Panc1 (cell line): ENCODE measurements at regions not wholly inside any gene's neighbourhood (a gene's known extent, or its start where the extent isn't known, plus 50 kb on each side); places are given as distances from the start of the nearest gene placed in this dataset.
A peak's percentile ranks its signal among the peaks of the same experiment; 100 is the strongest.
"Not testable (repeated sequence)": the region's sequence is repeated elsewhere in the genome, so short reads cannot be mapped to it uniquely, and the experiment has no call there.

ENCODE experiments used
- ATAC-seq: fragments of 200-7000 bp; cut with Tn5 transposase; 2 replicates; pipeline ENCODE4 v1.9.1; 2020; ENCODE audit warnings: mild to moderate bottlenecking, moderate library complexity
- BruUV-seq: library from RNA; stranded (reverse); fragments of 400-500 nt; replicated peaks from 2 replicates; lab custom pipeline; 2021; lab: Mats Ljungman, UMichigan
- CTCF ChIA-PET: fragments of 300-600 bp; sonication (Branson Sonifier 250); formaldehyde crosslinking; loops from one replicate; lab custom pipeline; 2022; ENCODE audit warnings: antibody characterized with exemption; lab: Charles Lee
- POLR2A ChIA-PET: fragments of 300-600 bp; sonication (Branson Sonifier 250); formaldehyde crosslinking; loops from one replicate; lab custom pipeline; 2022; ENCODE audit warnings: antibody characterized with exemption; lab: Charles Lee
- DNase-seq: peaks from one replicate; pipeline ENCODE4 v3.0.0-alpha.2; 2010; ENCODE audit warnings: low read depth, low spot score
- H3K27ac ChIP-seq: 2 replicates; pipeline ENCODE4 v1.5.1; 2011; ENCODE audit warnings: mild to moderate bottlenecking, low read length, inconsistent platforms
- H3K27me3 ChIP-seq: fragments of 200-500 bp; sonication (Bioruptor generic); 2 replicates; pipeline ENCODE4 v1.6.0; 2014; ENCODE audit warnings: low read length, inconsistent platforms; ENCODE audit not compliant: control insufficient read depth, insufficient read depth
- H3K36me3 ChIP-seq: fragments of 200-500 bp; sonication (Bioruptor generic); 2 replicates; pipeline ENCODE4 v1.5.1; 2014; ENCODE audit warnings: inconsistent platforms, mild to moderate bottlenecking, low read length, moderate library complexity; ENCODE audit not compliant: control insufficient read depth, insufficient read depth
- H3K4me1 ChIP-seq: 2 replicates; pipeline ENCODE4 v1.5.1; 2011; ENCODE audit warnings: inconsistent platforms, mild to moderate bottlenecking, low read length, moderate library complexity; ENCODE audit not compliant: control insufficient read depth, insufficient read depth
- H3K4me3 ChIP-seq, 2 experiments: 2 replicates each; pipeline ENCODE4 v1.5.1; 2011 to 2012; ENCODE audit warnings: low read depth in 2 of 2, low read length in 2 of 2, mild to moderate bottlenecking in 2 of 2, inconsistent platforms in 1 of 2, moderate library complexity in 1 of 2
- H3K9me3 ChIP-seq: fragments of 200-500 bp; sonication (Bioruptor generic); 2 replicates; pipeline ENCODE4 v1.5.1; 2014; ENCODE audit warnings: low read depth, mild to moderate bottlenecking, inconsistent platforms, low read length, moderate library complexity; ENCODE audit not compliant: control insufficient read depth, insufficient read depth
- CTCF ChIP-seq: fragments of 450-650 bp; IDR thresholded peaks from 2 replicates; pipeline ENCODE4 v1.5.1; 2017; ENCODE audit warnings: mild to moderate bottlenecking
- POLR2AphosphoS5 ChIP-seq: IDR thresholded peaks from 2 replicates; pipeline ENCODE4 v1.6.1; 2012; ENCODE audit warnings: mild to moderate bottlenecking, low read depth, low read length, moderate library complexity
- REST ChIP-seq, 2 experiments: IDR thresholded peaks; 2 replicates each; pipeline ENCODE4 v1.6.1; 2011 to 2012; ENCODE audit warnings: low read depth in 2 of 2, control low read depth in 1 of 2, low read length in 1 of 2, mild to moderate bottlenecking in 1 of 2, moderate library complexity in 1 of 2; ENCODE audit not compliant: insufficient read depth in 1 of 2
- SIN3A ChIP-seq: IDR thresholded peaks from 2 replicates; pipeline ENCODE4 v1.6.1; 2012; ENCODE audit warnings: low read depth, mild to moderate bottlenecking, low read length, moderate library complexity, borderline replicate concordance; ENCODE audit not compliant: insufficient read depth
- TCF7L2 ChIP-seq: IDR thresholded peaks from 2 replicates; pipeline ENCODE4 v1.6.1; 2011; ENCODE audit warnings: mild to moderate bottlenecking, low read depth, low read length, inconsistent platforms
- in situ Hi-C: cut with HindIII; loops from 2 replicates; pipeline ENCODE4 v1.10.0; 2016; ENCODE audit warnings: low sequenced_read_pairs, low pct_unique_long_range_greater_than_20kb
- intact Hi-C: fragments of 100-400 bp; cut with micrococcal nuclease; formaldehyde crosslinking; loops from one replicate; pipeline ENCODE4 v1.10.0; 2022; ENCODE audit not compliant: unreplicated experiment

GRCh38 chr17:72192800-72193192 lies 72.0 kb downstream of the SOX9 start:
- Histone ChIP-seq H3K27ac (no peak overlapping the region), H3K36me3 (no peaks in the 10 kb centered on the region), H3K4me3 (no peak overlapping the region), H3K9me3 (no peaks in the 10 kb centered on the region), H3K27me3 (no peaks in the 10 kb centered on the region), H3K4me1 (no peaks in the 10 kb centered on the region)
- ChIA-PET CTCF (interaction anchor here (0.6 kb wide), 1 partner anchor 72 kb away, joined by 5 read pairs; the partner anchor contains the start of gene SOX9), POLR2A (no interaction called here)
- no peak for TF ChIP-seq SIN3A
- no peak for TF ChIP-seq POLR2AphosphoS5
- TF ChIP-seq CTCF: no peak
- TF ChIP-seq REST (IDR thresholded peaks at IDR 0.05; ENCODE audit: insufficient read depth in 1 of 2, low read depth in 2 of 2, low read length in 1 of 2): no peak
- no peak for TF ChIP-seq TCF7L2
- ATAC-seq (no peak), DNase-seq (no peak)
- no TSS peak for BruUV-seq
- in situ Hi-C loops (no loop called here), intact Hi-C loops (no loop called here)

- Histone ChIP-seq H3K9me3 (no peaks in the 10 kb centered on the region), H3K4me3 (no peak overlapping the region), H3K36me3 (no peaks in the 10 kb centered on the region), H3K27me3 (no peaks in the 10 kb centered on the region), H3K27ac (no peak overlapping the region), H3K4me1 (no peaks in the 10 kb centered on the region)
- CTCF ChIA-PET: interaction anchor here (0.6 kb wide), 1 partner anchor 73 kb away, joined by 5 read pairs; the partner anchor contains the start of gene SOX9
- in situ Hi-C loops: no loop called here
- POLR2A ChIA-PET: no interaction called here
- no TSS peak for BruUV-seq
- no peak for TF ChIP-seq REST (IDR thresholded peaks at IDR 0.05; ENCODE audit: insufficient read depth in 1 of 2, low read depth in 2 of 2, low read length in 1 of 2)
- TF ChIP-seq CTCF: no peak
- no peak for TF ChIP-seq SIN3A
- TF ChIP-seq POLR2AphosphoS5: no peak
- TF ChIP-seq TCF7L2: no peak
- ATAC-seq (peak; percentile 51; the same call in 1 of the 2 replicates), DNase-seq (no peak)
- intact Hi-C loops: no loop called here
These were observed 72.7 kb downstream of the SOX9 start for GRCh38 chr17:72193391-72194106.

GRCh38 chr17:72194107-72194440 lies 73.3 kb downstream of the SOX9 start:
- ATAC-seq, H3K27ac ChIP-seq, CTCF ChIA-PET, H3K27me3 ChIP-seq, H3K4me1 ChIP-seq, H3K4me3 ChIP-seq, POLR2A ChIA-PET, H3K9me3 ChIP-seq, intact Hi-C loops, H3K36me3 ChIP-seq, BruUV-seq, in situ Hi-C loops, DNase-seq: not testable (repeated sequence)
